ENCODE measurements at regions not wholly inside any gene's neighbourhood (a gene's known extent, or its start where the extent isn't known, plus 50 kb on each side); places are given as distances from the start of the nearest gene placed in this dataset.

DNA sequence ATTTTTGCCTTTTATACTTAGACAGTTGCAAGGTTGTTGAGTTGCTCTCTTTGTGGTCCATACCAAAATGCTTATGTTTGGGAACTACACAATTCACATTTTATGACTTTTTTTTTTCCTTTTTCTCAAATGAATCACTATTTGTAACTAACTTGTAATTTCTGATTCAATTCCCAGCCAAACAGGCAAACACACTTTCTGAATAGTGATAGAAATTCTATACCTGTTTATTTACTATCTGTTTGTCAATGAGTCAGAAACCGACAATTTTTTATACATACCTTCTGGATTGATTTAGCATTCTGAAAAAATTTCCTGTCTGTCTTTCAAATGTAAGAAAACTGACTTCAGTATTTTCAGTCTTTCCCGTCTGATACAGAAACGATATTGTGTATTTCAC, 69.1 kb downstream of the MBL2 start:
- DNase-seq (ENCODE audit: low spot score) = no peak

DNA sequence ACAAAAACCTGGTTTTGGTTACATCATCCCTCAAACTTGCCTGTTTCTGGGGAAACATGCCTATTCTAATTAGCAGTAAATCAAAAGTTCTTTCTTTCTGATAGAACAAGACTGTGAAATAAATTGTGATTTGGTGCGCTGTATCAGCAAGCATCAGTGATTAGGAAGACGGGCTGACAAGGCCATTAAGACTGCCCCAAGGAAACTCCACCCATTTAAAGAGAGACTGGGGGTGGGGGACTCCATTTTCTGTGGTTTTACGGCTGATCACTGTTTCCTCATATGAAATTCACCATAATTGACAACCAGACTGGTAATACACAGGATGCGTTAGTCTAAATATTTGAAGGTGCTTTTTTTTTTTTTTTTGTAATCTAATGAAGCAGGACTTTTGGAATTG, 68.7 kb downstream of the MBL2 start:
- no peak for DNase-seq (ENCODE audit: low spot score)

DNA sequence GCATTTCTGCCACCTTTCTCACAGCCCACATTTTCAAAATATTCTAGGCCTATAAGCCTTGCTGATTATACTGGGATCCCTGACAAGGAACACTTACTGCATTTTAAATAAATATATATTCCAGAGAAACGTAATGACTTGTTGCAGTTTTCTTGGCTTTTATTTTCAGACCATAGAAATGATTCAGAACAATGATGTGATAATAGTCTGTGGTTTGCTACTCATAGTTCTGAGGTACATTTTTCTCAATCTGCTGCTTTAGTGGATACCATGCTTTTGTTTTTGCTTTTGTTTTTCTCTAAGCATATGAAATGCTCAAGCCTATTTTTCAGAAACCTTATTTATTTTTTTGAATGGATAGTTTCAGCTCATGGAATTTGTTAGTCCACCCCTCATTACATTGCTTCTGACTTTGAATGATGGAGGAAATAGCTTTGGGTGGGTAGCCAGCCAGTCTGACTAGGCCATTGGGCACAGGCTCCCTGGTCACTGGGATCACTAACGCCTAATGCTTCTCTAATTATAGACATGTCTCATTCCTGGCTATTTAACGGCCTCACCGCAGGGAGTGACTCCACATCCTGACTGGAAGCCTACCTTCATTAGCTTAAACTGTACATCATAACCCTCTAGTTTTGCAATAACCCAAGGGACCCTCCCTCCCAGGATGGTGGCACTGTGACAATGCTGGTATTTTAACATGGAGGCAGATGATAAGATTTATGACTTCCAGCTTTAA, 66.1 kb downstream of the MBL2 start:
- no peak for DNase-seq (ENCODE audit: low spot score)
